ENCODE measurements at regions not wholly inside any gene's neighbourhood (a gene's known extent, or its start where the extent isn't known, plus 50 kb on each side); places are given as distances from the start of the nearest gene placed in this dataset.
A peak's percentile ranks its signal among the peaks of the same experiment; 100 is the strongest.

- Mint-ChIP-seq H3K9me3 (ENCODE audit: low read depth) (peaks cover 5% of the 10 kb centered on the region), H3K27ac (peak overlapping the region; percentile 66), H3K27me3 (peaks cover 26% of the 10 kb centered on the region), H3K4me3 (ENCODE audit: low read depth) (no peak overlapping the region), H3K4me1 (ENCODE audit: low read depth) (peaks cover 4% of the 10 kb centered on the region), H3K36me3 (ENCODE audit: insufficient read depth) (no peaks in the 10 kb centered on the region)
- TF ChIP-seq CTCF (IDR thresholded peaks at IDR 0.05; ENCODE audit: unreplicated experiment), result no peak
- no peak for DNase-seq (ENCODE audit: low spot score, unreplicated experiment)
These were observed 62.5 kb upstream of the CHST15 start for GRCh38 chr10:124155781-124156435.

- no peak overlapping the region for H3K27ac Mint-ChIP-seq
- DNase-seq (ENCODE audit: low spot score, unreplicated experiment), result no peak
These were observed 59.8 kb upstream of the CHST15 start for GRCh38 chr10:124153023-124153826.

DNA sequence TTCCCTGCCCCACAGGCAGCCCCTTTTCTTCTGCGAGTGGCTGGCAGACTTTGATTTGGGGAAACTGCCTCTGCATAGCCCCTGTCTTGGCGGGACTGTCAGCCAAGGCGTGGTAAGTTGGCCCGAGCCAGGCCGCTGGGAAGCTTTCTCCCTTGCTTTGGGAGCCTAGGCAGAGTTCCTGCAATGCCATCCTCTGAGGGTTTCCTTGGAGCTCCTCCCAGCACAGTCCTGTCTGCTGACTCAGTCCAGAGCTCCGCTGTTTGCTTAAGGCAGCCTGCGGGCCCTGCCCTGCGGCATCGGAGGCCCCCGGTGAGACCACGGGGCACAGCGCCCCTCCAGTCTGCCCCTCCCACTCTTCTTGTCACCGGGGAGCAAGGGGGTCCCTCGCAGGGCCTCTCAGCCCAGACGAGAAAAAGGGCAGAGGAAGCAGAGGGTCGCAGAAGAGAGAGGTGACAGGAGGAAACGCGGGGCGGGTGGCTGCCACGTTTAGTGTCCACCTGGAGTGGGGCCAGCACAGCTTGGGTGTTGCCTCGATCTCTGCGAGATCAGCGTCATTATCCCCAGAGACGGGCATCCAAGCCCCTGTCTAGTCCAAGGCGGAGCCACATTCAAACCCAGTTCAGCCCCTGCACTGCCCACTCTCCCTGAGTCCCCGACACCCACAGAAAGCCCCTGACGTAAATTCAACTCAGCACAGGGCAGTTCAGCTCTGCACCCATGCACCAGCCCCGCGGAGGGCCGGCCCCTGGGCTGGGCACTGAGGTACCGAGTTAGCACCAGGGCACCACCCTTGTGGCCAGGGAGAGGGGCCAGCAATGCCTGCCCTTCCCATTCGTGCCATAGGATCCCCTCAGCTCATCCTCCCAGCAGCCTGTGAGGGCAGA is 59.0 kb upstream of the CHST15 start:
- no peak for DNase-seq (ENCODE audit: low spot score, unreplicated experiment)
- Mint-ChIP-seq H3K9me3 (ENCODE audit: low read depth) (no peaks in the 10 kb centered on the region), H3K4me1 (ENCODE audit: low read depth) (peaks cover 4% of the 10 kb centered on the region), H3K36me3 (ENCODE audit: insufficient read depth) (no peaks in the 10 kb centered on the region), H3K27ac (no peak overlapping the region), H3K27me3 (peaks cover 9% of the 10 kb centered on the region), H3K4me3 (ENCODE audit: low read depth) (no peak overlapping the region)
- no peak for TF ChIP-seq CTCF (IDR thresholded peaks at IDR 0.05; ENCODE audit: unreplicated experiment)

More at GRCh38 chr10:124153023-124153826, 59.8 kb upstream of the CHST15 start:
- H3K27me3 Mint-ChIP-seq, result peaks cover 13% of the 10 kb centered on the region
- no peak for TF ChIP-seq CTCF (IDR thresholded peaks at IDR 0.05; ENCODE audit: unreplicated experiment)
- no peak overlapping the region for H3K4me3 Mint-ChIP-seq (ENCODE audit: low read depth)
- H3K9me3 Mint-ChIP-seq (ENCODE audit: low read depth), result peaks cover 5% of the 10 kb centered on the region
- no peaks in the 10 kb centered on the region for H3K36me3 Mint-ChIP-seq (ENCODE audit: insufficient read depth)
- peaks cover 4% of the 10 kb centered on the region for H3K4me1 Mint-ChIP-seq (ENCODE audit: low read depth)

DNA sequence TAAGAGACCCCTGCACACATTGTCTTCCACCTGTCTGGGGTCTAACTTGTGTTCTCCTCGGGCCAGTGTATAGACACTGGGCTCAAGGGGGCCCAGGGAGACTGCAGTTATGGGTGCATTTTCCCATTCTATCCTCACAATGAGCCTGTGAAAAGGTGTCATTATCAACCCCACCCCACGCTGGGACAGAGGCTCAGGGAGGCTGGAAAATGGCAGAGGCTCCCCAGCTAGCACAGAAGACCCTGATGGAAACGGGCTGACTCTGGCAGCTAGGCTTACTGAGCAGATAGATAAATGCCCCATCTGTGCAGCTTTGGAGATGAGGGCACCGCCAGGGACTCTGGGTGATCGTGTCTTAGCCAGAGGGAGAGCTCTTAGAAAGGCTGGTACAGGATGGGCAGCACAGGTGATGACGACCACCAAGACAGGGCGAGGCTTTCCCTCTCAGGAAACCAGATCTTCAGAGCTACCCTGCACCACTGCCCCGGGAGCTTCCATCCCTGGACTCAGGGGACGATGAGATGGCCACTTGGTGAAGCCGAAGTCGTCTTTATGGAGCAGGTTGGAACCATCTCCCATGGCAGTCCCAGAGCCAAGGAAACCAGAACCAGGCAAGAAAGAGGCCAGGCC is 58.2 kb upstream of the CHST15 start:
- H3K27me3 Mint-ChIP-seq, result peaks cover 9% of the 10 kb centered on the region
- H3K36me3 Mint-ChIP-seq (ENCODE audit: insufficient read depth), result no peaks in the 10 kb centered on the region
- peaks cover 4% of the 10 kb centered on the region for H3K4me1 Mint-ChIP-seq (ENCODE audit: low read depth)
- no peak for TF ChIP-seq CTCF (IDR thresholded peaks at IDR 0.05; ENCODE audit: unreplicated experiment)
- no peak overlapping the region for H3K4me3 Mint-ChIP-seq (ENCODE audit: low read depth)
- H3K27ac Mint-ChIP-seq, result no peak overlapping the region
- no peak for DNase-seq (ENCODE audit: low spot score, unreplicated experiment)
- no peaks in the 10 kb centered on the region for H3K9me3 Mint-ChIP-seq (ENCODE audit: low read depth)
